ENCODE measurements at regions not wholly inside any gene's neighbourhood (a gene's known extent, or its start where the extent isn't known, plus 50 kb on each side); places are given as distances from the start of the nearest gene placed in this dataset.
"Not testable (repeated sequence)": the region's sequence is repeated elsewhere in the genome, so short reads cannot be mapped to it uniquely, and the experiment has no call there.

DNA sequence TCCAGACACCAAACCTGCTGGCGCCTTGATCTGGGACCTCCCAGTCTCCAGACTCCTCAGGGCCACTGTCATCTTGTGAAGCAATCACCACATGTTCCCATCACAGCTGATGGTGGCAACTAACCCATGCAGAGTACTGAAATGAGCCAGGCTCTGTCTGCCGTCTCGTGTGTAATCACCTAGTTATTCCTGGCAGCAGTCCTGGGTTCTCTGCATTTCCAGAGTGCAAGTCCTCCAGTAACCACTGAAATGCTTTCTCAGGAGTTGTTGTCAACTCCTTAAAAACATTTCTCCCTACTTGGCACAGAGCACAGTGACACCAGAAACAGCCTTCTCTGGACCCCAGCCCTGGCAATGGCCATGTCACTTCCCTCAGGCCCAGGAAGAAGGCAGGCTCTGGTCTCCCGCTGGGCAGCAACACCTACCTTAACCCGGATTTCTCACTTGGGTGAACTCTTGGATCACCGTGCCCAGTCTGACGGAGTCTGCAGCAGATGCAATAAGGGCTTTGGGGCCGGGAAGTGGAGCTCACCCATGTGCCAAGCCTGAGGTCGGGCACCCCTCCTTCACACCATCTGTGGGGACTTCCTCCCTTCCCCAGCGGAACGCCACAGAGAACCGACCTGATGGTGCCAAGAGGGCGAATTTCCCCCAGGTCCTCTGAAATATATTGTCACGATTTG, 189.5 kb upstream of the NPAP1 start:
- H3K36me3 ChIP-seq (ENCODE audit: control insufficient read depth in 2 of 2, extremely low read depth in 1 of 2, insufficient read depth in 1 of 2, low read length in 1 of 2); DNase-seq; ATAC-seq (replicated peaks in 1 of 4); H3K27ac Mint-ChIP-seq; H3K9me3 ChIP-seq; H3K27ac ChIP-seq (ENCODE audit: low read length); H3K27me3 ChIP-seq (replicated peaks in 1 of 2; ENCODE audit: control insufficient read depth in 2 of 2, extremely low read depth in 1 of 2, insufficient read depth in 2 of 2, low read length in 1 of 2); H3K4me1 ChIP-seq (ENCODE audit: control insufficient read depth in 1 of 2, extremely low read depth in 1 of 2, insufficient read depth in 2 of 2, low read length in 2 of 2); H3K4me3 ChIP-seq (ENCODE audit: control insufficient read depth in 1 of 2, extremely low read depth in 1 of 2, low read length in 1 of 2); CTCF ChIA-PET; H3K4me1 Mint-ChIP-seq; POLR2A ChIA-PET; H3K27me3 Mint-ChIP-seq; H3K4me3 Mint-ChIP-seq; H3K36me3 Mint-ChIP-seq: not testable (repeated sequence)
- 78% methylated on average over 12 of the region's 14 CpGs for WGBS (ENCODE audit: insufficient coverage)
- H3K9me3 Mint-ChIP-seq = peaks cover 8 to 25% (median 10%) of the 10 kb centered on the region in 3 donors

DNA sequence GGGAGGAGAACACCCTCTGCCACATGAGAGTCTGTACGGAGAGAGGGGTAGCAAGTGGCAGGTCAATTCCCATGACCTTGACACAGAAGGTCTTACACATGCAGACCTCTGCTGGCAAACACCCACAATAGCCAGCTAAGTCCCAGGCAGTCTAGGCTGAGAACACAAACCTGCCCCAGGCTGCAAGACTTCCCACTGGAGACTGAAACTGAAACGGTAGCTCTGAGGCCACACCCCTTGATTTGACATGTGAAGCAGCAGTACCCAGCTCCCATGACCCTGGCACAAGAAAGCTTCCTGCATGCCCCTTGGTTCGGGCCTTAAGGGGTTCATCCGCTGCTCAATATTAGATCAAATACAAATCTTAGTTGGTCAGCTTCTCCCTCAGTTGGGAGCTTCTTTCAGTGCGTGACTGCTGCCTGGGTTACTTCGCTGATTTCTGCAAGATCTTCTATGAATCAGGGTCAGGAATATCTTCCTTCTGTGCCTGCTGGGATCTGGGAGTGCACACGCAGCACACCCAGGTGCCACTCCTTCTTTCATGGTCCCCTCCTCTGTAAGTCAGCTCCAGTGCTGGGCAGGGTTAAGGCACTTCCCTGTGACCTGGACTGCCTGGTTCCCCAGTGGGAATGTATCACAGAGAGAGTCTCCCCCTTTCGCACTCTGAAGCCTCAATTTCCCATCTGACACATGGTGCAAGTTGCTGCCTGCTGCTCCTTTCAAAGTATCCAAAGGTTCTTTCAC, 187.2 kb upstream of the NPAP1 start:
- not testable (repeated sequence) for ATAC-seq (replicated peaks in 1 of 4); H3K36me3 Mint-ChIP-seq

DNA sequence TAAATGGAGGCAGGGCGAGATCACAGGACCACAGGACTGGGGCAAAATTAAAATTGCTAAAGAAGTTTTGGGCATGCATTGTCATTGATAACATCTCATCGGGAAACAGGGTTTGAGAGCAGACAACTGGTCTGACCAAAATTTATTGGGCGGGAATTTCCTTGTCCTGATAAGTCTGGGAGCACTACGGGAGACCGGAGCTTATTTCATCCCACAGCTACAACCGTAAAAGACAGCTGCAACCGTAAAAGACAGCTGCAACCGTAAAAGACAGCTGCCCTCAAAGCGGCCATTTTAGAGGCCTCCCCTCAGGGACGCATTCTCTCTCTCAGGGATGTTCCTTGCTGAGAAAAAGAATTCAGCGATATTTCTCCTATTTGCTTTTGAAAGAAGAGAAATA, 170.4 kb upstream of the NPAP1 start:
- H3K27ac Mint-ChIP-seq; POLR2A ChIA-PET; H3K36me3 ChIP-seq (ENCODE audit: control insufficient read depth in 2 of 2, extremely low read depth in 1 of 2, insufficient read depth in 1 of 2, low read length in 1 of 2); H3K9me3 ChIP-seq; H3K4me3 Mint-ChIP-seq; H3K4me1 Mint-ChIP-seq; CTCF ChIA-PET; DNase-seq; H3K27me3 Mint-ChIP-seq; H3K4me1 ChIP-seq (ENCODE audit: control insufficient read depth in 1 of 2, extremely low read depth in 1 of 2, insufficient read depth in 2 of 2, low read length in 2 of 2); H3K36me3 Mint-ChIP-seq; H3K27me3 ChIP-seq (replicated peaks in 1 of 2; ENCODE audit: control insufficient read depth in 2 of 2, extremely low read depth in 1 of 2, insufficient read depth in 2 of 2, low read length in 1 of 2); H3K9me3 Mint-ChIP-seq; H3K4me3 ChIP-seq (ENCODE audit: control insufficient read depth in 1 of 2, extremely low read depth in 1 of 2, low read length in 1 of 2); ATAC-seq (replicated peaks in 1 of 4); H3K27ac ChIP-seq (ENCODE audit: low read length): not testable (repeated sequence)
- 72% methylated on average over 2 of the region's 11 CpGs for WGBS (ENCODE audit: insufficient coverage)

More for the DNA sequence above, 187.2 kb upstream of the NPAP1 start:
- POLR2A ChIA-PET; H3K4me3 Mint-ChIP-seq; H3K4me1 ChIP-seq (ENCODE audit: control insufficient read depth in 1 of 2, extremely low read depth in 1 of 2, insufficient read depth in 2 of 2, low read length in 2 of 2); H3K27me3 Mint-ChIP-seq; H3K4me1 Mint-ChIP-seq; H3K36me3 ChIP-seq (ENCODE audit: control insufficient read depth in 2 of 2, extremely low read depth in 1 of 2, insufficient read depth in 1 of 2, low read length in 1 of 2); H3K4me3 ChIP-seq (ENCODE audit: control insufficient read depth in 1 of 2, extremely low read depth in 1 of 2, low read length in 1 of 2); H3K9me3 ChIP-seq; H3K27me3 ChIP-seq (replicated peaks in 1 of 2; ENCODE audit: control insufficient read depth in 2 of 2, extremely low read depth in 1 of 2, insufficient read depth in 2 of 2, low read length in 1 of 2); DNase-seq; CTCF ChIA-PET; H3K27ac Mint-ChIP-seq; H3K27ac ChIP-seq (ENCODE audit: low read length): not testable (repeated sequence)
- WGBS (ENCODE audit: insufficient coverage) = 67% methylated on average over 3 of the region's 8 CpGs
- peaks cover 12 to 24% (median 19%) of the 10 kb centered on the region in 3 donors for H3K9me3 Mint-ChIP-seq

DNA sequence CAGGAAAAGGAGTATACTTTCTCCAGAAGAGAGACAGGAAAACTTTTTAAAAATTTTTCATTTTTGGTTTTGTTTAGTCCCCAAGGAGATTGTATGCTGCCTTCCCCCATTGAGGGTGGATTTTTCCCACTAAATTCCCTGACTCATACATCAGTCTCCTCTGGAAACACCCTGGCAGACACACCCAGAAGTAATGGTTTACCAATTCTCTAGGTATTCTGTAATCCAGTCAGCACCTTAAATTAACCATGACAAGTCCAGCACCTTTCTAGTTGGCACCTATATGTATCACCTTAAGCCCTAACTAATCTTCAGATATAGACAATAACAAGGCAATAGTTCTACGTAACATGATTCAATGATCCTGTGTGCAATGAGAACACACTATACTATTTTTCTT, 165.9 kb upstream of the NPAP1 start:
- H3K27ac ChIP-seq (ENCODE audit: low read length); H3K9me3 ChIP-seq; POLR2A ChIA-PET; H3K27me3 ChIP-seq (replicated peaks in 1 of 2; ENCODE audit: control insufficient read depth in 2 of 2, extremely low read depth in 1 of 2, insufficient read depth in 2 of 2, low read length in 1 of 2); H3K36me3 ChIP-seq (ENCODE audit: control insufficient read depth in 2 of 2, extremely low read depth in 1 of 2, insufficient read depth in 1 of 2, low read length in 1 of 2); H3K4me1 Mint-ChIP-seq; H3K27me3 Mint-ChIP-seq; H3K4me3 ChIP-seq (ENCODE audit: control insufficient read depth in 1 of 2, extremely low read depth in 1 of 2, low read length in 1 of 2); CTCF ChIA-PET; H3K27ac Mint-ChIP-seq; H3K36me3 Mint-ChIP-seq; ATAC-seq (replicated peaks in 1 of 4); H3K4me3 Mint-ChIP-seq; DNase-seq; H3K4me1 ChIP-seq (ENCODE audit: control insufficient read depth in 1 of 2, extremely low read depth in 1 of 2, insufficient read depth in 2 of 2, low read length in 2 of 2): not testable (repeated sequence)
- WGBS (ENCODE audit: insufficient coverage) = no CpG with 5 or more reads among the region's 1 CpG
- peaks cover 5 to 18% (median 11%) of the 10 kb centered on the region in 3 donors for H3K9me3 Mint-ChIP-seq

DNA sequence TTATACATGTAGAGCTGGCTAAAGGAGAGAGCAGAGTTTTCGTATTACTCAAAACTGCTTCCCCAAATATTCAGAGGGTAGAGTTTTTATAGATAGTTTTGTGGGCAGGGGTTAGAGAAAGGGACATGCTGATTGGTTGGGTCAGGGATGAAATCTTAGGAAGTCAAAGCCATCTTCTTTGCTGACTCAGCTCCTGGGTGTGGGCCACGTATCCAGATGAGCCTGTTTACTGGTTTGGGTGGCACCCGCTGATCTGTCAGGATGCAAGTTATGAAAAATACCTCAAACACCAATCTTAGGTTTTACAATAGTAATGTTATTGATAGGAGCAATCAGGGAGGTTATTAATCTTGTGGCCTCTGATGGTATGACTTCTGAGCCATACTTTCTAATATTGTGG, 164.0 kb upstream of the NPAP1 start:
- peaks cover 7 to 14% (median 11%) of the 10 kb centered on the region in 3 donors for H3K9me3 Mint-ChIP-seq
- ATAC-seq (replicated peaks in 1 of 4); H3K27ac ChIP-seq (ENCODE audit: low read length); H3K27ac Mint-ChIP-seq; DNase-seq; H3K4me1 Mint-ChIP-seq; H3K36me3 Mint-ChIP-seq; H3K9me3 ChIP-seq; H3K4me3 Mint-ChIP-seq; H3K27me3 ChIP-seq (replicated peaks in 1 of 2; ENCODE audit: control insufficient read depth in 2 of 2, extremely low read depth in 1 of 2, insufficient read depth in 2 of 2, low read length in 1 of 2); CTCF ChIA-PET; H3K36me3 ChIP-seq (ENCODE audit: control insufficient read depth in 2 of 2, extremely low read depth in 1 of 2, insufficient read depth in 1 of 2, low read length in 1 of 2); H3K4me3 ChIP-seq (ENCODE audit: control insufficient read depth in 1 of 2, extremely low read depth in 1 of 2, low read length in 1 of 2); POLR2A ChIA-PET; H3K4me1 ChIP-seq (ENCODE audit: control insufficient read depth in 1 of 2, extremely low read depth in 1 of 2, insufficient read depth in 2 of 2, low read length in 2 of 2); H3K27me3 Mint-ChIP-seq: not testable (repeated sequence)
- WGBS (ENCODE audit: insufficient coverage) = no CpG with 5 or more reads among the region's 3 CpGs

DNA sequence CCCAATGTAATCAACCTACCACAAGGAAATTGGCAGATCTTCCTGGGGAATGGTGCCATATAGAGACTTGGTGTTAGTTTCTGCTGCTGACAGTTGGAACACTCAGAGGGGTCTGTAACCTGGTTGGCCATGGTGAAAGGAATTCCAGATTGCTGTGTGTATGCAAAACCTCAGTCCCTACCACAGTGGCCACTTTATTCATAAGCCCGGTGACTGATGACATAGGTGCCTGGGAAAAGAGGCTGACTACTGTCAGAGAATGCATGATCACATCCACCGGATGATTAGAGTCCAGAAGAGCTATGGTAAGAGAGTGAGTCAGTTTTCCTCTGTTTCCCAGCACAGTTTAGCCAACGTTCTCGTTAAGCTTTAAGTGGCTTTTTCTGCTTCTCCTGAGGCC, 156.8 kb upstream of the NPAP1 start:
- H3K36me3 Mint-ChIP-seq; H3K4me3 ChIP-seq (ENCODE audit: control insufficient read depth in 1 of 2, extremely low read depth in 1 of 2, low read length in 1 of 2); H3K36me3 ChIP-seq (ENCODE audit: control insufficient read depth in 2 of 2, extremely low read depth in 1 of 2, insufficient read depth in 1 of 2, low read length in 1 of 2); H3K4me1 Mint-ChIP-seq; POLR2A ChIA-PET; CTCF ChIA-PET; H3K27ac ChIP-seq (ENCODE audit: low read length); H3K27me3 ChIP-seq (replicated peaks in 1 of 2; ENCODE audit: control insufficient read depth in 2 of 2, extremely low read depth in 1 of 2, insufficient read depth in 2 of 2, low read length in 1 of 2); H3K27me3 Mint-ChIP-seq; DNase-seq; H3K9me3 Mint-ChIP-seq; H3K4me1 ChIP-seq (ENCODE audit: control insufficient read depth in 1 of 2, extremely low read depth in 1 of 2, insufficient read depth in 2 of 2, low read length in 2 of 2); H3K4me3 Mint-ChIP-seq; H3K27ac Mint-ChIP-seq; ATAC-seq (replicated peaks in 1 of 4); H3K9me3 ChIP-seq: not testable (repeated sequence)
- 80% methylated on average over 2 of the region's 4 CpGs for WGBS (ENCODE audit: insufficient coverage)

Measured in T-cell (primary cell).